ENCODE measurements at regions not wholly inside any gene's neighbourhood (a gene's known extent, or its start where the extent isn't known, plus 50 kb on each side); places are given as distances from the start of the nearest gene placed in this dataset.
A peak's percentile ranks its signal among the peaks of the same experiment; 100 is the strongest.
"Not testable (repeated sequence)": the region's sequence is repeated elsewhere in the genome, so short reads cannot be mapped to it uniquely, and the experiment has no call there.

GRCh38 chr5:34096033-34096432 is 53.0 kb upstream of the C1QTNF3 start:
- DNase-seq (ENCODE audit: low read depth, low spot score); H3K27ac ChIP-seq: not testable (repeated sequence)

- H3K27ac ChIP-seq; DNase-seq (ENCODE audit: low read depth, low spot score): not testable (repeated sequence)
Observed at GRCh38 chr5:34099891-34100290, 56.9 kb upstream of the C1QTNF3 start.

- not testable (repeated sequence) for DNase-seq (ENCODE audit: low read depth, low spot score); H3K27ac ChIP-seq
Observed at GRCh38 chr5:34101567-34101966, 58.6 kb upstream of the C1QTNF3 start.

- DNase-seq (ENCODE audit: low read depth, low spot score); H3K27ac ChIP-seq: not testable (repeated sequence)
Observed at GRCh38 chr5:34108897-34109296, 65.9 kb upstream of the C1QTNF3 start.

GRCh38 chr5:34124280-34124679 is 81.3 kb upstream of the C1QTNF3 start:
- H3K27ac ChIP-seq, result peak overlapping the region; percentile 24
- peak; percentile 91 for DNase-seq (ENCODE audit: low read depth, low spot score)

- not testable (repeated sequence) for DNase-seq (ENCODE audit: low read depth, low spot score); H3K27ac ChIP-seq
Observed at GRCh38 chr5:34125354-34125753, 82.3 kb upstream of the C1QTNF3 start.

- H3K27ac ChIP-seq; DNase-seq (ENCODE audit: low read depth, low spot score): not testable (repeated sequence)
Observed at GRCh38 chr5:34126741-34127140, 83.7 kb upstream of the C1QTNF3 start.

- DNase-seq (ENCODE audit: low read depth, low spot score); H3K27ac ChIP-seq: not testable (repeated sequence)
Observed at GRCh38 chr5:34127818-34128217, 84.8 kb upstream of the C1QTNF3 start.

GRCh38 chr5:34128890-34129289 is 85.9 kb upstream of the C1QTNF3 start:
- DNase-seq (ENCODE audit: low read depth, low spot score); H3K27ac ChIP-seq: not testable (repeated sequence)

GRCh38 chr5:34154988-34155387 is 112.0 kb upstream of the C1QTNF3 start:
- DNase-seq (ENCODE audit: low read depth, low spot score); H3K27ac ChIP-seq: not testable (repeated sequence)

GRCh38 chr5:34156703-34157414 is 113.8 kb upstream of the C1QTNF3 start:
- H3K27ac ChIP-seq; DNase-seq (ENCODE audit: low read depth, low spot score): not testable (repeated sequence)

- not testable (repeated sequence) for H3K27ac ChIP-seq; DNase-seq (ENCODE audit: low read depth, low spot score)
Observed at GRCh38 chr5:34160904-34161303, 117.9 kb upstream of the C1QTNF3 start.

GRCh38 chr5:34171398-34171797 is 128.4 kb upstream of the C1QTNF3 start:
- not testable (repeated sequence) for DNase-seq (ENCODE audit: low read depth, low spot score); H3K27ac ChIP-seq

- not testable (repeated sequence) for DNase-seq (ENCODE audit: low read depth, low spot score); H3K27ac ChIP-seq
Observed at GRCh38 chr5:34179453-34180190, 136.6 kb upstream of the C1QTNF3 start.

GRCh38 chr5:34180225-34180624 is 137.2 kb upstream of the C1QTNF3 start:
- not testable (repeated sequence) for DNase-seq (ENCODE audit: low read depth, low spot score); H3K27ac ChIP-seq

GRCh38 chr5:34180940-34181614 is 138.1 kb upstream of the C1QTNF3 start:
- not testable (repeated sequence) for DNase-seq (ENCODE audit: low read depth, low spot score); H3K27ac ChIP-seq

GRCh38 chr5:34185005-34185404 is 142.0 kb upstream of the C1QTNF3 start:
- not testable (repeated sequence) for DNase-seq (ENCODE audit: low read depth, low spot score); H3K27ac ChIP-seq

GRCh38 chr5:34185572-34185971 is 142.6 kb upstream of the C1QTNF3 start:
- H3K27ac ChIP-seq; DNase-seq (ENCODE audit: low read depth, low spot score): not testable (repeated sequence)

- DNase-seq (ENCODE audit: low read depth, low spot score); H3K27ac ChIP-seq: not testable (repeated sequence)
Observed at GRCh38 chr5:34186108-34186507, 143.1 kb upstream of the C1QTNF3 start.

- not testable (repeated sequence) for DNase-seq (ENCODE audit: low read depth, low spot score); H3K27ac ChIP-seq
Observed at GRCh38 chr5:34186865-34187264, 143.9 kb upstream of the C1QTNF3 start.

GRCh38 chr5:34187441-34187840 is 144.4 kb upstream of the C1QTNF3 start:
- H3K27ac ChIP-seq; DNase-seq (ENCODE audit: low read depth, low spot score): not testable (repeated sequence)
